GM18909 (cell line): ENCODE measurements at regions not wholly inside any gene's neighbourhood (a gene's known extent, or its start where the extent isn't known, plus 50 kb on each side); places are given as distances from the start of the nearest gene placed in this dataset.
"Not testable (repeated sequence)": the region's sequence is repeated elsewhere in the genome, so short reads cannot be mapped to it uniquely, and the experiment has no call there.

Experiments used
- ATAC-seq: cut with Tn5 transposase; IDR thresholded peaks from one replicate; pipeline ENCODE4 v1.9.1; 2021; ENCODE audit warnings: mild to moderate bottlenecking; ENCODE audit not compliant: unreplicated experiment, poor library complexity

GRCh38 chr2:595831-596592, 81.2 kb downstream of the TMEM18 start:
- ATAC-seq, result no peak

DNA sequence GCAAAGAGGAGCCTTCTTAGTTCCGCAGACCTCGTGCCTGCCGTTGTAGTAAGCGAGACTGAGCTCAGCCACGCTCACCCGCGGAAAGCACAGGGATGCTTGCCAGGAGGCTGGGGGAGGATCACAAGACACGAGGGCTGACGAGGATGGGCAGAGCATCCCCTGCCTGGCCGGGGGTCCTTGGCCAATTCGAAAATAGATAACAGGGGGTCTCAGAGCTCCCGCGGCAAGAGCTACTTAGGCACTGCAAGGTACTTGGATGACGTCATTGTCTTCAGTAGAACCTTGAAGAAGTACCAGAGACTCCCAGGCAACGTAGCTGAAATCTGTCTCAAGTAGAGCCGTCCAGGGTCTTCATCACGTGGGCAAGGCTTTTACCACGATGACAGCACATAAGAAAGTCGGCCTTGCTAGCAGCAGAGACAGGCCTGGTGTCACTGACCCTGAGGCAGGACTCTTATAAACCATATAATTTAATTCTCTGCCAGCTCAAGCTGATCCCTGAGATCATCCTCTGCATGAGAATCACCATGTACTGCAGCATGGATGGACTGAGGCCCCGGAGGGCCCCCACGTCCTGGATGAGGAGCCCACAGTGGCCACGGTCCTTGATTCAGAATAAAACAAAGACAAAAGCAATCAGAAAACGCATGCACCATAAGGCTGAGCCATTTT, 81.9 kb downstream of the TMEM18 start:
- no peak for ATAC-seq

GRCh38 chr2:594297-594949, 82.8 kb downstream of the TMEM18 start:
- ATAC-seq, result no peak

DNA sequence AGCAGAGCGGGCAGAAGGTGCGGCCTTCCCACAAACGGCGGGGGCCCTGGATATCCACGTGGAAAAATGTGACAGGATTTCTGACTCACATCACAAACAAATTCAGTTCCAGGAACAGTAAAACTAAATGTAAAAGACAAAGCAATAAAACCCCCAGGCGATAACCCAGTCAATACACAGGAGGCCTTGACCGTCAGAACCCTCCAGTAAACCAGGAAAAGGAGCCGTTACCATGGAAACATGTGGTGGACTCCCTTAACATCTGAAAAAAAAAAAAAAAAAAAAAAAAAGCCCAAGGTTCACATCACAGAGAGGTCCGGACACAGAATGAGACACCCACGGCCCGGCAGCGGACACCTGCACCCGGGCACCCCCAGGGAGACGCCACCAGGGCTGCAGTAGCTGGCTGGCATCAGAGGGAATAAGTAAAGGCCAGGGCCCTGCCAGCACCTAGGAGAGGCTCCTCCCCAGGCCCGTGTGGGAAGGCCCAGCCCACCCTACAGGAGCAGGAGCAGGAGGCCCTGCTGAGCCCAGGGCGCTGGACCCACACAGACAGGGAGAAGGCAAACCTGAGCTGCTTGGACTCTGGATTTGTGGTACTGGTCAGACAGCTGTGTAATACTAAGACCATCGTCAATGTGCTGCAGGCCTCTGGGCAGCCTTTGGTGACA, 83.7 kb downstream of the TMEM18 start:
- ATAC-seq, result no peak

GRCh38 chr2:592737-593136, 84.5 kb downstream of the TMEM18 start:
- no peak for ATAC-seq

DNA sequence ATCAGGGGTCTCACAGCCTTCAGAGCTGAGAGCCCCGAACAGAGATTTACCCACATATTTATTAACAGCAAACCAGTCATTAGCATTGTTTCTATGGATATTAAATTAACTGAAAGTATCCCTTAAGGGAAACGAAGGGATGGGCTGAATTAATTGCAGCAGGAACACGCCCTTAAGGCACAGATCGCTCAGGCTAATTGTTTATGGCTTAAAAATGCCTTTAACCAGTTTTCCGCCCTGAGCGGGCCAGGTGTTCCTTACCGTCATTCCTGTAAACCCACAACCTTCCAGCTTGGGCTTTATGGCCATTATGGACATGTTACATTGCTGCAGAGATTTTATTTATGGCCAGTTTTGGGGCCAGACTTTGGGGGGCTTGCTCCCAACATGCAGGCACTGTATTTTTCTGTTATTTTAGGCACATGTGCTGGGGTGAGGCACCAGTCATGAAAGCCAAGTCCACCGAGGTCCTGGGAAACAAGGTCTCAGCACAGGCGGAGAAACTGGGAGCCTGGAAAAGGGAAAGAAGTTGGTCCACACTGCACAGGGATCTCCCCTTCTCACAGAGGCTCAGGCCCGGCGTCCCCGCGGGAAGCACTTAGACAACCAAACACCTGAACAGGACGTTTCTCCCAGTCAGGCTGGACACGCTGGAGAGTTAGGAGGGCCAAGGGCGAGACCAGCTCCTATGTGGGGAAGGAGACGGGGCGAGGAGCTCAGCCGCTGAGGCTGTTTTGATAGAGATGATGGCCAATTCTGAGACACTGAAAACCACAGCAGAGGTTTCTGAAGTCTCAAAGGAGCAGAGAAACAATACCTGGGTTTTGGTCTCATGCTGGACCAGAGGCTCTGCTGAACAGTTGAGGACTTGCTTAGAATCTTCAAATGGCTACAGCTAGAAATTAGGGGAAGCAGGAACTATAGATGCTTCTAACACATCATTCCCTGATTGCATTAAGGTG, 86.7 kb downstream of the TMEM18 start:
- no peak for ATAC-seq

DNA sequence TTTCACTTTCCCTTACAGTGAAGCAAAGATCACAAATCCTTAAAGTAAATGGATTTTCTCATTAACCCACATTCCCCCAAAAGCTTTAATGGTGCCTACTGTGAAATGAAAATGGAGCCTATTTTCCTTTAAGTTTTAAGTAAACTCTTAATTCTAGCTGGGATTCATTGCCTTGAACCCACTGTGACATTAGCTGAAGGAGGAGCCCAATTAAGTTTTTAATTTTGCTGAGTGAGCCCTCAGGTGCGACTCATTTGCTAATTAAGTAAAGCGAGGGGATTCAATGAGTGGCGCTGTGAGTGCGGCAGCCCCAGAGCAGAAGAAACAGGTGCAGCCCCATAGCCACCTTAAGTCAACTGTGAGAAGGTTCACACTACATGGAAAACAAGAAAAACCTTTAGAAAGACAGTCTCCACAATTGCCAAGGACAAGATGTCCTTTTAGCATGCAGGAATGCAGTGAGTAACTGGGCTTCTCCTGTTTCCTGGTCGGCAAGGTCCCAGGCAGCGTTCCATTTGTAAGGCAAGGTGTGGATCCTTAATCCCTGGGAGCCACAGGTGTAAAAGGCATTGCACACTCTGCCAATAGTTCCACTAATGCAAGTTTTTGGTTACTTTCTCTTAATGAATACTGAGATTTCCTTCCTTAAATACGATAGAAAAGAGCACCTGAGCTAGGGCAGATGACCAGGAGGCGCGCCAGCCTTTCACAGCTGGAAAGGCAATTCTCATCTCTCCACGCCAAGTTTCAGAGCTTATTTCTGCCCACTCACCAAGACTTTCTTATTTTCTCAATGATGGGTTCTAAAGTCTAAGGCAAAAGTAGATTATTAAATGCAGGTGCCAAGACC, 87.7 kb downstream of the TMEM18 start:
- no peak for ATAC-seq

DNA sequence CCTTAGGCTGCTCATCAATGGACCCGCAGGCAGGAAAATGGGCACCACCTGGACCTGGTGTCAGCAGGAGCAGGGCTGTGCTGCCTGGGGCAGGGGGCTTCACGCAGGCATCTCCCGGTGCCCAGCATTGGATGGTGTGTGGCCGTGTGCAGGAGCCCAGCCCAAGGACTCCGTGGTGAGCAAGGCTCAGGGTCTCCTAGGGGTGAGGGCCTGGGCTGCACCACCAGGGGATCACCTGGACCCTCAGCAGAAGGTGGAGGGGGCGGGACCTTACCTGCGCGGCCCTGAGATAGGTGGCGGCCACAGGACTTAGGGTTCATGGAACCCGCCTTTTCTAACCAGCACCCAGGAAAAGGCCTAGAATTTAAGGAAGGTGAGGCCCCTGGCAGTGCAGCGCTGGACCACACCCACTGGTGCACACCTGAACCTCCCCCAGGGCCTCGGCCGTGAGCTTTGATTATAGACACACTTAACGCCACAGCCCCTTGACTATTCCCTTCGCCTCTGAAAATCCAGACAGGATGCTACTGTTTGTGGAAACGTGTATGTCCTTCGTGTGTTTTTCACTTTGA, 89.0 kb downstream of the TMEM18 start:
- ATAC-seq, result no peak

GRCh38 chr2:587087-587960, 89.9 kb downstream of the TMEM18 start:
- ATAC-seq, result no peak

DNA sequence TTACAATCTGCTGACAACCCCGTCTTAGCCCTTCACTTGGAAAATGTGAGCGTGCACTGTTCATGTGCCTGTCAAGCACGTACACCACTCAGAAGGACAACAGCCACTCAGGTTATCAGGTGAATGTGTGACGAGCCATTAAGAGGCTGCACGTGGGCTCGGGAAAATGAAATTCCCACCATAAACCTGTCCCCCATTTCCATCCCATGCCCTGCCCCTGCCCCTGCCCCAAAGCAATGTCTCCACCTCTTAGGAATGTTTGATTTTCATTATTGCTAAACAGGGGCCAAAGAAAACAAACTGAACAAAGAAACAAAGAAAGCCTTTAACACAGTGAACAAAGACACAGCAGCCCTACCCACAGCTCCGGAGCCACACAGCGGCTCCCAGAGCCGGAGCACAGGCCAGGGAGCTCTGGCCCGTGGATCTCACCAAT, 90.5 kb downstream of the TMEM18 start:
- no peak for ATAC-seq

GRCh38 chr2:584863-585823, 92.1 kb downstream of the TMEM18 start:
- ATAC-seq, result peak; percentile 99

DNA sequence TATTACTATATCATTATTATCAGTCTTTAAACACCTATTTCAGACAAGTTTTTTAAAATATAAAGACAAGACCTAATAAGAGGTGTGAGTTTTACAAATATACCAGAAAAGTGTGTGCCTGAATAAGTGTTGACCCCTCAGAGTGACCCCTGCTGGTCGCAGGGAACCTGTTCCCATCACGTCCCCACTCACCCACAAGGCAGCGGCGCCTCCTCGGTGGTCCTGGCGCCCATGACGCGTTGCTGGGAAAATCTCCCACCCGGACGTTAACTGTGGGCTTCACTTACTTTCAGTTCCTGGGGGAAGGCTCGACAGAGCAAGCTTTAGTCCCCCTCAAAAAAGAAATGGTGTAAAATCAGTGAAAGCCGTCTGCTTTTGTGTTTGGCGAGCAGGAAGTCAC, 93.5 kb downstream of the TMEM18 start:
- ATAC-seq, result no peak

DNA sequence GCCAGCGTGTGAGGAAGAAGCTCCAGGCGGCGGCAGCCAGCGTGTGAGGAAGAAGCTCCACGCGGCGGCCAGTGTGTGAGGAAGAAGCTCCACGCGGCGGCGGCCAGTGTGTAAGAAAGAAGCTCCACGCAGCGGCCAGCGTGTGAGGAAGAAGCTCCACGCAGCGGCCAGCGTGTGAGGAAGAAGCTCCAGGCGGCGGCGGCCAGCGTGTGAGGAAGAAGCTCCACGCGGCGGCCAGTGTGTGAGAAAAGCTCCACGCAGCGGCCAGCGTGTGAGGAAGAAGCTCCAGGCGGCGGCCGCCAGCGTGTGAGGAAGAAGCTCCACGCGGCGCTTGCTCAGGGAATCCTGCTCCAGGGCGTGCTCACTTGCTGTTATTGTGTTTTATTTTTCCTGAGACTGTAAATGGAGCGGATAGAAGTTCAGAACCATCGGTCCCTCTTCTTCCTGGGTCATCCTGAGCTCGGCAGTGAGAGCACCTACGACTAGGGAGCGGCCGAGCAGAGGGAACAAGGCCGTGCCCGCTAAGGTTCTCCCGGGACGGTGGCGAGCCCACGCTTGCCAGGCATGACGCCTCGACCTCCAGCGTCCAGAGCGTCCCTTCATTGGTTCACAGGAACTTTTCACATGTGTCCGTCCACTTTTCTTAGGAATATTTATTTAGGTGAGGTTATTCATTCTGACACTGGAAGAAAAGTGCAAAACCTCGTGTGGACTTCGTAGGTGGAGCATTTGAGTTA, 94.2 kb downstream of the TMEM18 start:
- ATAC-seq, result no peak

DNA sequence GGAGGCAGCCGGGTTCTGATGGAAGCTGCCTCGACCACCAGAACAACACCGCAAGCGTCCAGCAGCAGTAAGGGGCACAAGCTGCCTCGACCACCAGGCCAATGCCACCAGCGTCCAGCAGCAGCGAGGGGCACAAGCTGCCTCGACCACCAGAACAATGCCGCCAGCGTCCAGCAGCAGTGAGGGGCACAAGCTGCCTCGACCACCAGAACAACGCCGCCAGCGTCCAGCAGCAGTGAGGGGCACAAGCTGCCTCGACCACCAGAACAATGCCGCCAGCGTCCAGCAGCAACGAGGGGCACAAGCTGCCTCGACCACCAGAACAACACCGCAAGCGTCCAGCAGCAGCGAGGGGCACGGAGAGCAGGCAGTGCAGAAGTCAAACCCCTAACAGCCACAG, 94.9 kb downstream of the TMEM18 start:
- ATAC-seq, result not testable (repeated sequence)

GRCh38 chr2:579961-580360, 97.2 kb downstream of the TMEM18 start:
- ATAC-seq, result no peak

- ATAC-seq, result no peak
Measured at GRCh38 chr2:579351-579886, 97.8 kb downstream of the TMEM18 start.
